Gastrocnemius medialis (tissue), 4 donors: ENCODE measurements at regions not wholly inside any gene's neighbourhood (a gene's known extent, or its start where the extent isn't known, plus 50 kb on each side); places are given as distances from the start of the nearest gene placed in this dataset.

Experiments used
- ATAC-seq, 2 donors: fragments of 150-250 bp; one replicate each; pipeline ENCODE4 v1.9.1; 2016
- DNase-seq, 2 donors: peaks; one replicate each; pipeline ENCODE4 v3.0.0-alpha.2; 2019
- H3K27ac ChIP-seq, 4 donors: fragments of 200-600 bp; sonication (generic); 1 replicate in 1 of 4; 2 replicates in 3 of 4; pipeline ENCODE4 v1.5.1; 2016 to 2018; ENCODE audit warnings: mild to moderate bottlenecking in 2 of 4, moderate library complexity in 1 of 4
- H3K27me3 ChIP-seq, 3 donors: fragments of 200-600 bp; sonication (generic) in 2 of 3; 1 replicate in 1 of 3; 2 replicates in 2 of 3; pipeline versions ENCODE4 v1.5.1 to v1.6.0; 2016 to 2019; ENCODE audit warnings: mild to moderate bottlenecking in 1 of 3, moderate library complexity in 1 of 3
- H3K36me3 ChIP-seq, 2 donors: fragments of 200-600 bp; sonication (generic) in 1 of 2; one replicate each; pipeline ENCODE4 v1.5.1; 2017 to 2018
- H3K4me1 ChIP-seq, 2 donors: fragments of 200-600 bp; sonication (generic) in 1 of 2; one replicate each; pipeline ENCODE4 v1.5.1; 2016 to 2017; ENCODE audit warnings: mild to moderate bottlenecking in 2 of 2
- H3K4me3 ChIP-seq, 4 donors: fragments of 200-600 bp; sonication (generic) in 3 of 4; 1 replicate in 1 of 4; 2 replicates in 3 of 4; pipeline ENCODE4 v1.5.1; 2016 to 2019; ENCODE audit warnings: mild to moderate bottlenecking in 2 of 4
- H3K9me3 ChIP-seq, 3 donors: fragments of 200-600 bp; sonication (generic) in 2 of 3; 1 replicate in 1 of 3; 2 replicates in 2 of 3; pipeline ENCODE4 v1.5.1; 2016 to 2019
- CTCF ChIP-seq, 5 experiments: fragments of 450-650 bp in 3 of 5; fragments of 200-600 bp in 2 of 5; sonication (generic) in 2 of 5; IDR thresholded peaks in 4 of 5; conservative IDR thresholded peaks in 1 of 5; 1 replicate in 4 of 5; 2 replicates in 1 of 5; pipeline ENCODE4 v1.5.1; 2016 to 2019; ENCODE audit warnings: antibody characterized with exemption in 5 of 5, mild to moderate bottlenecking in 3 of 5, moderate library complexity in 3 of 5
- POLR2A ChIP-seq, 2 donors: fragments of 450-650 bp; IDR thresholded peaks; one replicate each; pipeline ENCODE4 v1.6.1; 2017; ENCODE audit warnings: antibody characterized with exemption in 2 of 2, mild to moderate bottlenecking in 2 of 2, moderate library complexity in 2 of 2
- in situ Hi-C, 4 donors: fragments of 200-750 bp; cut with MboI; loops; one replicate each; pipeline versions ENCODE4 v1.15.0 to v1.8.0; 2017; ENCODE audit warnings: low sequenced_read_pairs in 4 of 4
- intact Hi-C: fragments of 100-400 bp; cut with DNase I; formaldehyde crosslinking; loops from one replicate; pipeline ENCODE4 v1.15.1; 2023; ENCODE audit warnings: low total_unique reads

DNA sequence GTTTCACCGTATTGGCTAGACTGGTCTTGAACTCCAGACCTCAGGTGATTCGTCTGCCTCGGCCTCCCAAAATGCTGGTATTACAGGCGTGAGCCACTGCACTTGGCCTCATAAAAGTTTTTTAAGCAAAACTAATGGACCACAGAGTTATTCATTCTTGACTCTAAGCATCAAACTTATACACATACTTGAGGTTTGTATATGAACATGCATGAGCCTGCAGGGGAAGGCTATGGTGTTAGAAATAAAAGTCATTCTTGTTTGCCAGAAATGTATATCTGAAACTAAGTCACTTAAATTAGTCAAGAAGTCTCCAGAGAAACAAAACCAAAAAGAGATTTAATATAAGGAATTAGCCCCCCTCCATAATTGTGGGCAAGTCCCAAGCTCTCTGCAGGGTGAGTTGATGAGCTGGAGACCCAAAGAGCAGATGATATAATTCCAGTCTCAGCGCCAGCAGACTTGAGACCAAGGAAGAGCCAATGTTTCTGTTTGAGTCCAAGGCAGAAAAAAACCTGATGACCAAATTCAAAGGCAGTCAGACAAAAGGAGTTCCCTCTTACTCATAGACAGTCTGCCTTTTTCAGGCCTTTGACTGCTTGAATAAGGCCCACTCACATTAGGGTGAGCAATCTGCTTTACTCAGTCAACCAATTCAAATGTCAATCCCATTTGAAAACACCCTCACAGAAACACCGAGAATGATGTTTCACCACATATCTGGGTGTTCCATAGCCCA is 69.0 kb upstream of the DSG1 start:
- Histone ChIP-seq H3K9me3 (no peaks in the 10 kb centered on the region), H3K36me3 (no peaks in the 10 kb centered on the region), H3K4me3 (no peak overlapping the region), H3K27me3 (no peaks in the 10 kb centered on the region), H3K27ac (no peak overlapping the region), H3K4me1 (no peaks in the 10 kb centered on the region)
- in situ Hi-C loops, result no loop called here
- no peak for DNase-seq
- intact Hi-C loops, result no loop called here
- no peak for TF ChIP-seq POLR2A (IDR thresholded peaks at IDR 0.05)
- no peak for TF ChIP-seq CTCF (IDR thresholded peaks at IDR 0.05 in 4 of 5, conservative IDR thresholded peaks at IDR 0.05 in 1 of 5)
- ATAC-seq, result no peak

- Histone ChIP-seq H3K4me1 (no peaks in the 10 kb centered on the region), H3K27ac (no peak overlapping the region), H3K36me3 (no peaks in the 10 kb centered on the region), H3K9me3 (no peaks in the 10 kb centered on the region), H3K27me3 (no peaks in the 10 kb centered on the region), H3K4me3 (no peak overlapping the region)
- no peak for ATAC-seq
- intact Hi-C loops (no loop called here), in situ Hi-C loops (no loop called here)
- TF ChIP-seq CTCF (IDR thresholded peaks at IDR 0.05 in 4 of 5, conservative IDR thresholded peaks at IDR 0.05 in 1 of 5) (no peak), POLR2A (IDR thresholded peaks at IDR 0.05) (no peak)
- no peak for DNase-seq
Measured at GRCh38 chr18:31250902-31251301, 67.1 kb upstream of the DSG1 start.

DNA sequence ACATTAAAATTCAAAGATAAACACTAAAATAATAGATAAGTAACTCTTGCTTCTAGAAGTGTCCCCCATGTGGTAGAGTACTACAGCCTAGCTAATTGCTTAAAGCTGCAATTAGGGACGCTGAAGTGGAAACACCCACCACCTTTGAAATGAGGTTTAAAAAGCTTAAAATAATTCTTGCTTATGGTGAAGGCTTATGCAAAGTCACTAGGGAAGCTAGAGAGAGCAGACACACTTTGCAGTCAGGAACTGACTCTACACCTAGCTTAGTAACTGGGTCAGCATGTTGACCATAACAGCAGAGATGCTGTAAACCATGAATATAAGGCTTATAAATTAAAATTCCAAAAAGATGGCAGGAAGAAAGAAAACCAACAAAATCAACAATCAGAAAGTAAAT is 65.4 kb upstream of the DSG1 start:
- in situ Hi-C loops, result no loop called here
- intact Hi-C loops, result no loop called here
- Histone ChIP-seq H3K27ac (no peak overlapping the region), H3K9me3 (no peaks in the 10 kb centered on the region), H3K4me3 (no peak overlapping the region), H3K4me1 (no peaks in the 10 kb centered on the region), H3K27me3 (no peaks in the 10 kb centered on the region), H3K36me3 (no peaks in the 10 kb centered on the region)
- TF ChIP-seq POLR2A (IDR thresholded peaks at IDR 0.05), result no peak
- TF ChIP-seq CTCF (IDR thresholded peaks at IDR 0.05 in 4 of 5, conservative IDR thresholded peaks at IDR 0.05 in 1 of 5), result no peak
- no peak for ATAC-seq
- no peak for DNase-seq

GRCh38 chr18:31255953-31256352 is 62.0 kb upstream of the DSG1 start:
- TF ChIP-seq POLR2A (IDR thresholded peaks at IDR 0.05) (no peak), CTCF (IDR thresholded peaks at IDR 0.05 in 4 of 5, conservative IDR thresholded peaks at IDR 0.05 in 1 of 5) (no peak)
- ATAC-seq (no peak), DNase-seq (no peak)
- Histone ChIP-seq H3K4me1 (no peaks in the 10 kb centered on the region), H3K4me3 (no peak overlapping the region), H3K9me3 (no peaks in the 10 kb centered on the region), H3K27ac (no peak overlapping the region), H3K27me3 (no peaks in the 10 kb centered on the region), H3K36me3 (no peaks in the 10 kb centered on the region)
- intact Hi-C loops, result no loop called here
- in situ Hi-C loops, result no loop called here

GRCh38 chr18:31258789-31259188 is 59.2 kb upstream of the DSG1 start:
- TF ChIP-seq POLR2A (IDR thresholded peaks at IDR 0.05) (no peak), CTCF (IDR thresholded peaks at IDR 0.05 in 4 of 5, conservative IDR thresholded peaks at IDR 0.05 in 1 of 5) (no peak)
- H3K27me3 ChIP-seq, result no peaks in the 10 kb centered on the region
- DNase-seq, result no peak
- no peaks in the 10 kb centered on the region for H3K36me3 ChIP-seq
- H3K4me3 ChIP-seq, result no peak overlapping the region
- ATAC-seq, result no peak
- no peaks in the 10 kb centered on the region for H3K9me3 ChIP-seq
- H3K27ac ChIP-seq, result no peak overlapping the region
- no peaks in the 10 kb centered on the region for H3K4me1 ChIP-seq
- in situ Hi-C loops (no loop called here), intact Hi-C loops (no loop called here)
